DND-41 (cell line): ENCODE measurements at regions not wholly inside any gene's neighbourhood (a gene's known extent, or its start where the extent isn't known, plus 50 kb on each side); places are given as distances from the start of the nearest gene placed in this dataset.

Source experiments
- EZH2 ChIP-seq: IDR thresholded peaks from 3 replicates; pipeline ENCODE4 v1.6.1; 2012; ENCODE audit warnings: borderline replicate concordance, low read depth, mild to moderate bottlenecking, moderate library complexity, low read length, inconsistent platforms; ENCODE audit not compliant: severe bottlenecking
- TF ChIP-seq, protein P1 (sequence below): IDR thresholded peaks from 2 replicates; pipeline ENCODE4 v1.5.1; 2012; ENCODE audit warnings: borderline replicate concordance, low read length, moderate library complexity, mild to moderate bottlenecking; ENCODE audit not compliant: poor library complexity, severe bottlenecking; ENCODE audit errors: extremely low read depth

DNA sequence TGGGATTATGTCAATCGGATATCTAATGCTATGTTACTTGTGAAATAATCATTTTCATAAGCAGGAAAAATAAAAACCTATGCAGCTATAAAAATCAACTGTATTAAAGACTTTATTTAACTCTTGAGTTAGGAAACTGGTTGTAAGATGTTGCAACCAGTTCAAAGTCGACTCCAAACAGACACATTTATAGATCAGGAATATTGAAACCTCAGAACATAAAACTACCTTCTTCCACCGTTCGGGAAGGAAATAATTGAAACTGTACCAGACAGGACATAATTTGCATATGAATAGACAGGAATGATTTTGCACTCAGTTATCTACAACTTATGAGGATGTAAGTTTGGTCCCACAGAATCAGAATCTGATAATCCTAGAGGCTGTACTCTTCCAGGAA is 181.8 kb upstream of the STS start:
- TF ChIP-seq, protein P1, sequence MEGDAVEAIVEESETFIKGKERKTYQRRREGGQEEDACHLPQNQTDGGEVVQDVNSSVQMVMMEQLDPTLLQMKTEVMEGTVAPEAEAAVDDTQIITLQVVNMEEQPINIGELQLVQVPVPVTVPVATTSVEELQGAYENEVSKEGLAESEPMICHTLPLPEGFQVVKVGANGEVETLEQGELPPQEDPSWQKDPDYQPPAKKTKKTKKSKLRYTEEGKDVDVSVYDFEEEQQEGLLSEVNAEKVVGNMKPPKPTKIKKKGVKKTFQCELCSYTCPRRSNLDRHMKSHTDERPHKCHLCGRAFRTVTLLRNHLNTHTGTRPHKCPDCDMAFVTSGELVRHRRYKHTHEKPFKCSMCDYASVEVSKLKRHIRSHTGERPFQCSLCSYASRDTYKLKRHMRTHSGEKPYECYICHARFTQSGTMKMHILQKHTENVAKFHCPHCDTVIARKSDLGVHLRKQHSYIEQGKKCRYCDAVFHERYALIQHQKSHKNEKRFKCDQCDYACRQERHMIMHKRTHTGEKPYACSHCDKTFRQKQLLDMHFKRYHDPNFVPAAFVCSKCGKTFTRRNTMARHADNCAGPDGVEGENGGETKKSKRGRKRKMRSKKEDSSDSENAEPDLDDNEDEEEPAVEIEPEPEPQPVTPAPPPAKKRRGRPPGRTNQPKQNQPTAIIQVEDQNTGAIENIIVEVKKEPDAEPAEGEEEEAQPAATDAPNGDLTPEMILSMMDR, result no peak
- no peak for TF ChIP-seq EZH2
